Epithelial cell of esophagus (primary cell): ENCODE measurements at regions not wholly inside any gene's neighbourhood (a gene's known extent, or its start where the extent isn't known, plus 50 kb on each side); places are given as distances from the start of the nearest gene placed in this dataset.
A peak's percentile ranks its signal among the peaks of the same experiment; 100 is the strongest.

ENCODE experiments used
- DNase-seq: peaks from one replicate; pipeline ENCODE4 v3.0.0; 2010; ENCODE audit warnings: low read depth
- H3K4me3 ChIP-seq: 2 replicates; pipeline ENCODE4 v1.5.1; 2011; ENCODE audit warnings: mild to moderate bottlenecking, low read length, control low read depth
- TF ChIP-seq, protein P1 (sequence below): IDR thresholded peaks from 2 replicates; pipeline ENCODE4 v1.5.1; 2011; ENCODE audit warnings: low read depth, mild to moderate bottlenecking, low read length, control low read depth, inconsistent platforms; ENCODE audit not compliant: insufficient read depth; ENCODE audit errors: missing control alignments

DNA sequence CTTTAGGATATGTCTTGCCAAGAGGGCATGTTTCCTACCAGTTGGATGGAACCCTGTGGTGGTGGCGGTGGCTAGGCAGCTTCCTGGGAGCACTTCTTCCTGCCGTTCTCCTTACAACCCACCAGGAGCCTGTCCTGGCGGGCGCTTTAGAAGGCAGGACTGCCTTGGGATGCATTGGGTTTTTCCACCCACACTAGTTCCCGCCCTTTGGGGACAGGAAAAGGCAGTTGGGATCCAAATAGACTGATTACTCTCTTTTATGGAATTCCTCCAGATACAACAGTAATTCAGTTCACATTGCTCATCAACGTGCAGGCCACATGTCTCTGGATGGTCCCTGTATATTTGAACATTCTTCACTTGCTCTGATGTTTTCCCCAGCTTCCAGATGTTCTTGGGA is 305.7 kb upstream of the SSTR1 start:
- H3K4me3 ChIP-seq: no peak overlapping the region
- no peak for DNase-seq
- TF ChIP-seq, protein P1, sequence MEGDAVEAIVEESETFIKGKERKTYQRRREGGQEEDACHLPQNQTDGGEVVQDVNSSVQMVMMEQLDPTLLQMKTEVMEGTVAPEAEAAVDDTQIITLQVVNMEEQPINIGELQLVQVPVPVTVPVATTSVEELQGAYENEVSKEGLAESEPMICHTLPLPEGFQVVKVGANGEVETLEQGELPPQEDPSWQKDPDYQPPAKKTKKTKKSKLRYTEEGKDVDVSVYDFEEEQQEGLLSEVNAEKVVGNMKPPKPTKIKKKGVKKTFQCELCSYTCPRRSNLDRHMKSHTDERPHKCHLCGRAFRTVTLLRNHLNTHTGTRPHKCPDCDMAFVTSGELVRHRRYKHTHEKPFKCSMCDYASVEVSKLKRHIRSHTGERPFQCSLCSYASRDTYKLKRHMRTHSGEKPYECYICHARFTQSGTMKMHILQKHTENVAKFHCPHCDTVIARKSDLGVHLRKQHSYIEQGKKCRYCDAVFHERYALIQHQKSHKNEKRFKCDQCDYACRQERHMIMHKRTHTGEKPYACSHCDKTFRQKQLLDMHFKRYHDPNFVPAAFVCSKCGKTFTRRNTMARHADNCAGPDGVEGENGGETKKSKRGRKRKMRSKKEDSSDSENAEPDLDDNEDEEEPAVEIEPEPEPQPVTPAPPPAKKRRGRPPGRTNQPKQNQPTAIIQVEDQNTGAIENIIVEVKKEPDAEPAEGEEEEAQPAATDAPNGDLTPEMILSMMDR: no peak

- no peak overlapping the region for H3K4me3 ChIP-seq
- TF ChIP-seq, protein P1: peak; percentile 47
- DNase-seq: peak; percentile 49
These were observed 304.1 kb upstream of the SSTR1 start for GRCh38 chr14:37903343-37904191.

GRCh38 chr14:37924622-37925021 is 283.1 kb upstream of the SSTR1 start:
- TF ChIP-seq, protein P1: no peak
- no peak for DNase-seq
- no peak overlapping the region for H3K4me3 ChIP-seq

GRCh38 chr14:37932008-37932407 is 275.7 kb upstream of the SSTR1 start:
- no peak overlapping the region for H3K4me3 ChIP-seq
- TF ChIP-seq, protein P1: no peak
- DNase-seq: no peak

- TF ChIP-seq, protein P1: no peak
- no peak overlapping the region for H3K4me3 ChIP-seq
- no peak for DNase-seq
These were observed 275.2 kb upstream of the SSTR1 start for GRCh38 chr14:37932481-37932880.

- no peak for DNase-seq
- H3K4me3 ChIP-seq: no peak overlapping the region
- TF ChIP-seq, protein P1: no peak
These were observed 270.7 kb upstream of the SSTR1 start for GRCh38 chr14:37936971-37937370.
